A549 (cell line): ENCODE measurements at regions not wholly inside any gene's neighbourhood (a gene's known extent, or its start where the extent isn't known, plus 50 kb on each side); places are given as distances from the start of the nearest gene placed in this dataset.

Source experiments
- ATAC-seq, 2 experiments: fragments of 200-7000 bp in 1 of 2; fragments of >200 bp in 1 of 2; cut with Nextera tagmentation in 1 of 2; cut with Tn5 transposase in 1 of 2; 3 replicates each; pipeline versions ENCODE4 v1.8.0 to v1.9.1; 2018 to 2020; ENCODE audit warnings: mild to moderate bottlenecking in 1 of 2, moderate library complexity in 1 of 2
- CTCF ChIA-PET: fragments of 300-600 bp; sonication (Branson Sonifier 250); formaldehyde crosslinking; extraction: SDS; loops from one replicate; lab custom pipeline; 2021; ENCODE audit warnings: antibody characterized with exemption, inconsistent platforms; lab: Yijun Ruan, JAX
- POLR2A ChIA-PET: fragments of 350-600 bp; formaldehyde crosslinking; extraction: SDS; loops from one replicate; lab custom pipeline; 2021; ENCODE audit warnings: antibody characterized with exemption, inconsistent platforms; lab: Yijun Ruan, JAX
- DNase-seq, 2 experiments: peaks; one replicate each; pipeline versions ENCODE4 v3.0.0 to v3.0.0-alpha.2; 2011 to 2016; ENCODE audit warnings: low read depth in 1 of 2, low spot score in 1 of 2
- FAIRE-seq: peaks from 2 replicates; lab custom pipeline; 2011; peaks lifted over from hg19 to GRCh38; lab: Jason Lieb, UNC
- H3K27ac ChIP-seq, 2 experiments: fragments of >200 bp; sonication (Bioruptor Twin); formaldehyde crosslinking; 3 replicates each; pipeline ENCODE4 v1.5.1; 2016 to 2017
- H3K4me1 ChIP-seq: fragments of >200 bp; sonication (Bioruptor Twin); formaldehyde crosslinking; 3 replicates; pipeline ENCODE4 v1.6.1; 2016
- H3K4me2 ChIP-seq: fragments of >200 bp; sonication (Bioruptor Twin); formaldehyde crosslinking; 3 replicates; pipeline ENCODE4 v1.6.1; 2016
- H3K4me3 ChIP-seq: fragments of >200 bp; sonication (Bioruptor Twin); formaldehyde crosslinking; 3 replicates; pipeline ENCODE4 v1.5.1; 2016
- H3K9me3 ChIP-seq: fragments of >200 bp; sonication (Bioruptor Twin); formaldehyde crosslinking; 3 replicates; pipeline ENCODE4 v1.6.1; 2016
- CEBPB ChIP-seq, 2 experiments: fragments of >200 bp in 1 of 2; sonication (Bioruptor Twin) in 1 of 2; formaldehyde crosslinking in 1 of 2; IDR thresholded peaks; 2 replicates each; pipeline ENCODE4 v1.6.1; 2012 to 2016
- CHD4 ChIP-seq: fragments of 200-600 bp; sonication (generic); IDR thresholded peaks from 2 replicates; pipeline ENCODE4 v1.6.1; 2016; ENCODE audit warnings: antibody characterized with exemption, mild to moderate bottlenecking, borderline replicate concordance
- E2F6 ChIP-seq: IDR thresholded peaks from 2 replicates; pipeline ENCODE4 v1.6.1; 2012; ENCODE audit warnings: low read depth, borderline replicate concordance
- FOXS1 ChIP-seq: fragments of 250-450 bp; sonication (Bioruptor Pico); IDR thresholded peaks from 2 replicates; pipeline ENCODE4 v1.5.0; 2020; ENCODE audit warnings: mild to moderate bottlenecking, moderate library complexity
- GATA3 ChIP-seq: IDR thresholded peaks from 2 replicates; pipeline ENCODE4 v1.6.1; 2012; ENCODE audit warnings: borderline replicate concordance
- HDAC2 ChIP-seq: fragments of 200-600 bp; sonication (generic); IDR thresholded peaks from 2 replicates; pipeline ENCODE4 v1.6.1; 2016
- HMGXB4 ChIP-seq: fragments of 250-450 bp; sonication (Bioruptor Pico); IDR thresholded peaks from 2 replicates; pipeline ENCODE4 v1.5.0; 2021; ENCODE audit warnings: mild to moderate bottlenecking, moderate library complexity, borderline replicate concordance
- HOXA7 ChIP-seq: fragments of 250-450 bp; sonication (Bioruptor Pico); IDR thresholded peaks from 2 replicates; pipeline ENCODE4 v1.5.0; 2020; ENCODE audit warnings: mild to moderate bottlenecking, moderate library complexity
- KDM1A ChIP-seq: fragments of 200-600 bp; sonication (generic); IDR thresholded peaks from 2 replicates; pipeline ENCODE4 v1.6.1; 2016; ENCODE audit warnings: low read depth, mild to moderate bottlenecking
- MAFK ChIP-seq: fragments of 450-650 bp; IDR thresholded peaks from 2 replicates; pipeline ENCODE4 v1.6.1; 2014; ENCODE audit not compliant: partially characterized antibody
- NFE2L2 ChIP-seq: fragments of 150-350 bp; conservative IDR thresholded peaks from 2 replicates; pipeline ENCODE4 v1.6.1; 2014; ENCODE audit warnings: low read length
- PBX3 ChIP-seq: IDR thresholded peaks from 2 replicates; pipeline ENCODE4 v1.6.1; 2012
- PHF8 ChIP-seq: fragments of 200-600 bp; sonication (generic); IDR thresholded peaks from 2 replicates; pipeline ENCODE4 v1.6.1; 2016; ENCODE audit warnings: low read depth, mild to moderate bottlenecking, antibody characterized with exemption, moderate library complexity, borderline replicate concordance
- POLR2A ChIP-seq: IDR thresholded peaks from 2 replicates; pipeline ENCODE4 v1.6.1; 2012; ENCODE audit warnings: mild to moderate bottlenecking, low read length
- RAD21 ChIP-seq, 2 experiments: fragments of >200 bp in 1 of 2; sonication (Bioruptor Twin) in 1 of 2; formaldehyde crosslinking in 1 of 2; IDR thresholded peaks in 1 of 2; conservative IDR thresholded peaks in 1 of 2; 2 replicates in 1 of 2; 3 replicates in 1 of 2; pipeline ENCODE4 v1.6.1; 2012 to 2018; ENCODE audit warnings: inconsistent platforms in 1 of 2
- RCOR1 ChIP-seq: fragments of 150-350 bp; IDR thresholded peaks from 2 replicates; pipeline ENCODE4 v1.6.1; 2014; ENCODE audit warnings: antibody characterized with exemption, low read length, low read depth
- SMC3 ChIP-seq: fragments of >200 bp; sonication (Bioruptor Twin); formaldehyde crosslinking; IDR thresholded peaks from 3 replicates; pipeline ENCODE4 v1.6.1; 2018; ENCODE audit warnings: inconsistent platforms
- TFCP2L1 ChIP-seq: fragments of 250-450 bp; sonication (Bioruptor Pico); IDR thresholded peaks from 2 replicates; pipeline ENCODE4 v1.5.0; 2021; ENCODE audit warnings: mild to moderate bottlenecking
- ZNF302 ChIP-seq: fragments of 250-450 bp; sonication (Bioruptor Pico); IDR thresholded peaks from 2 replicates; pipeline ENCODE4 v1.9.0; 2021; ENCODE audit warnings: inconsistent platforms, mild to moderate bottlenecking, moderate library complexity
- WGBS: methylation state at CpG from one replicate; pipeline ENCODE4 v1.1.6; 2017; ENCODE audit errors: missing lambda C conversion rate; 5-methylcytosine and 5-hydroxymethylcytosine counted together

- CTCF ChIA-PET = no interaction called here
- DNase-seq (no peak), FAIRE-seq (no peak), ATAC-seq (no peak)
- no peak overlapping the region for H3K4me3 ChIP-seq
- no peaks in the 10 kb centered on the region for H3K4me1 ChIP-seq
- TF ChIP-seq POLR2A = no peak
- no peak for TF ChIP-seq HMGXB4 (CRISPR knock-in tag)
- TF ChIP-seq CHD4 = no peak
- no peak for TF ChIP-seq PHF8
- TF ChIP-seq CEBPB (IDR thresholded peaks at IDR 0.05) = no peak
- TF ChIP-seq RAD21 (conservative IDR thresholded peaks at IDR 0.05 in 1 of 2, IDR thresholded peaks at IDR 0.05 in 1 of 2) = no peak
- no peak for TF ChIP-seq SMC3
- no peak for TF ChIP-seq MAFK
- TF ChIP-seq KDM1A = no peak
- no peak for TF ChIP-seq RCOR1
- TF ChIP-seq FOXS1 (CRISPR knock-in tag) = no peak
- H3K4me2 ChIP-seq = no peak overlapping the region
- POLR2A ChIA-PET = no interaction called here
- H3K27ac ChIP-seq = no peak overlapping the region
- no peaks in the 10 kb centered on the region for H3K9me3 ChIP-seq
- WGBS = 56% methylated on average over 4 of the region's 4 CpGs
Observed at GRCh38 chr17:15133826-15134225, 131.3 kb downstream of the PMP22 start.

- TF ChIP-seq HOXA7 (CRISPR knock-in tag) (no peak), E2F6 (no peak), TFCP2L1 (CRISPR knock-in tag) (no peak), ZNF302 (CRISPR knock-in tag) (no peak), HDAC2 (no peak)
- Histone ChIP-seq H3K4me2 (no peak overlapping the region), H3K27ac (no peak overlapping the region), H3K9me3 (no peaks in the 10 kb centered on the region), H3K4me1 (no peaks in the 10 kb centered on the region), H3K4me3 (no peak overlapping the region)
- 54% methylated on average over 6 of the region's 6 CpGs for WGBS
- ChIA-PET CTCF (no interaction called here), POLR2A (no interaction called here)
- DNase-seq = no peak
- ATAC-seq = no peak; a peak in 1 of 6 replicates
- no peak for FAIRE-seq
Observed at GRCh38 chr17:15133143-15133542, 132.0 kb downstream of the PMP22 start.

GRCh38 chr17:15130426-15130825 is 134.7 kb downstream of the PMP22 start:
- Histone ChIP-seq H3K4me3 (no peak overlapping the region), H3K27ac (no peak overlapping the region), H3K9me3 (no peaks in the 10 kb centered on the region), H3K4me2 (no peak overlapping the region), H3K4me1 (no peaks in the 10 kb centered on the region)
- POLR2A ChIA-PET = no interaction called here
- no peak for ATAC-seq
- no peak for FAIRE-seq
- no peak for TF ChIP-seq NFE2L2
- no peak for TF ChIP-seq ZNF302 (CRISPR knock-in tag)
- CTCF ChIA-PET = interaction anchor here (0.7 to 1.2 kb wide), 2 partner anchors 20 to 44 kb away, joined by 3 read pairs; no protein-coding TSS in a partner anchor
- WGBS = 24% methylated on average over 2 of the region's 2 CpGs
- no peak for DNase-seq

GRCh38 chr17:15129986-15130385 is 135.1 kb downstream of the PMP22 start:
- Histone ChIP-seq H3K27ac (no peak overlapping the region), H3K4me1 (no peaks in the 10 kb centered on the region), H3K9me3 (no peaks in the 10 kb centered on the region), H3K4me3 (no peak overlapping the region), H3K4me2 (no peak overlapping the region)
- FAIRE-seq (no peak), DNase-seq (no peak), ATAC-seq (no peak)
- no peak for TF ChIP-seq GATA3
- TF ChIP-seq CHD4 = no peak
- no peak for TF ChIP-seq PBX3
- POLR2A ChIA-PET = no interaction called here
- 7% methylated on average over 3 of the region's 3 CpGs for WGBS
- CTCF ChIA-PET = no interaction called here
